Neural progenitor cell (in vitro differentiated cells): ENCODE measurements at regions not wholly inside any gene's neighbourhood (a gene's known extent, or its start where the extent isn't known, plus 50 kb on each side); places are given as distances from the start of the nearest gene placed in this dataset.

ENCODE experiments used
- DNase-seq: peaks from one replicate; pipeline ENCODE4 v3.0.0-alpha.2; 2016; ENCODE audit warnings: low spot score
- H2AFZ ChIP-seq: fragments of 200-600 bp; sonication (generic); replicated peaks from 2 replicates; pipeline ENCODE4 v1.6.1; 2016; ENCODE audit warnings: antibody characterized with exemption
- H3F3A ChIP-seq: fragments of 200-600 bp; sonication (generic); 2 replicates; pipeline ENCODE4 v1.6.1; 2016; ENCODE audit warnings: antibody characterized with exemption, low read depth
- H3K27ac ChIP-seq: fragments of 200-600 bp; sonication (generic); 2 replicates; pipeline ENCODE4 v1.5.1; 2016; ENCODE audit warnings: mild to moderate bottlenecking
- H3K27me3 ChIP-seq: fragments of 200-600 bp; sonication (generic); 2 replicates; pipeline ENCODE4 v1.6.1; 2016; ENCODE audit warnings: mild to moderate bottlenecking, moderate library complexity
- H3K36me3 ChIP-seq: fragments of 200-600 bp; sonication (generic); 2 replicates; pipeline ENCODE4 v1.5.1; 2016
- H3K4me1 ChIP-seq: fragments of 200-600 bp; sonication (generic); 2 replicates; pipeline ENCODE4 v1.6.1; 2016; ENCODE audit warnings: mixed run types
- H3K4me2 ChIP-seq: fragments of 200-600 bp; sonication (generic); 2 replicates; pipeline ENCODE4 v1.6.1; 2016
- H3K4me3 ChIP-seq: fragments of 200-600 bp; sonication (generic); 2 replicates; pipeline ENCODE4 v1.5.1; 2016
- H3K79me2 ChIP-seq: fragments of 200-600 bp; sonication (generic); 2 replicates; pipeline ENCODE4 v1.6.1; 2016; ENCODE audit warnings: low read depth
- H3K9ac ChIP-seq: fragments of 200-600 bp; sonication (generic); 2 replicates; pipeline ENCODE4 v1.6.1; 2016
- H3K9me3 ChIP-seq: fragments of 200-600 bp; sonication (generic); 2 replicates; pipeline ENCODE4 v1.5.1; 2016; ENCODE audit warnings: low read depth
- H4K20me1 ChIP-seq: fragments of 200-600 bp; sonication (generic); 2 replicates; pipeline ENCODE4 v1.6.1; 2016; ENCODE audit warnings: low read depth
- H3K27ac Mint-ChIP-seq: 3 replicates; pipeline ENCODE4 v1.8.0; 2021; ENCODE audit warnings: mixed read lengths
- H3K27me3 Mint-ChIP-seq: 2 replicates; pipeline ENCODE4 v1.8.0; 2022; ENCODE audit warnings: low read depth, mild to moderate bottlenecking, inconsistent platforms, moderate library complexity, mixed read lengths; ENCODE audit not compliant: insufficient read depth
- H3K36me3 Mint-ChIP-seq: 3 replicates; pipeline ENCODE4 v1.8.0; 2021; ENCODE audit warnings: mixed read lengths
- H3K4me1 Mint-ChIP-seq: 3 replicates; pipeline ENCODE4 v1.8.0; 2021; ENCODE audit warnings: mixed read lengths
- H3K4me3 Mint-ChIP-seq: 3 replicates; pipeline ENCODE4 v1.8.0; 2021; ENCODE audit warnings: mild to moderate bottlenecking, moderate library complexity, mixed read lengths
- H3K9me3 Mint-ChIP-seq: 3 replicates; pipeline ENCODE4 v1.8.0; 2020; ENCODE audit warnings: mixed read lengths
- EZH2 ChIP-seq: fragments of 200-600 bp; sonication (generic); IDR thresholded peaks from 2 replicates; pipeline ENCODE4 v1.6.1; 2017; ENCODE audit warnings: antibody characterized with exemption, mild to moderate bottlenecking, moderate library complexity
- EZH2phosphoT487 ChIP-seq: fragments of 200-600 bp; sonication (generic); IDR thresholded peaks from 2 replicates; pipeline ENCODE4 v1.6.1; 2017; ENCODE audit warnings: antibody characterized with exemption
- TF ChIP-seq, protein P1 (sequence below): fragments of 200-600 bp; sonication (generic); IDR thresholded peaks from 2 replicates; pipeline ENCODE4 v1.5.1; 2017; ENCODE audit warnings: antibody characterized with exemption, mild to moderate bottlenecking

DNA sequence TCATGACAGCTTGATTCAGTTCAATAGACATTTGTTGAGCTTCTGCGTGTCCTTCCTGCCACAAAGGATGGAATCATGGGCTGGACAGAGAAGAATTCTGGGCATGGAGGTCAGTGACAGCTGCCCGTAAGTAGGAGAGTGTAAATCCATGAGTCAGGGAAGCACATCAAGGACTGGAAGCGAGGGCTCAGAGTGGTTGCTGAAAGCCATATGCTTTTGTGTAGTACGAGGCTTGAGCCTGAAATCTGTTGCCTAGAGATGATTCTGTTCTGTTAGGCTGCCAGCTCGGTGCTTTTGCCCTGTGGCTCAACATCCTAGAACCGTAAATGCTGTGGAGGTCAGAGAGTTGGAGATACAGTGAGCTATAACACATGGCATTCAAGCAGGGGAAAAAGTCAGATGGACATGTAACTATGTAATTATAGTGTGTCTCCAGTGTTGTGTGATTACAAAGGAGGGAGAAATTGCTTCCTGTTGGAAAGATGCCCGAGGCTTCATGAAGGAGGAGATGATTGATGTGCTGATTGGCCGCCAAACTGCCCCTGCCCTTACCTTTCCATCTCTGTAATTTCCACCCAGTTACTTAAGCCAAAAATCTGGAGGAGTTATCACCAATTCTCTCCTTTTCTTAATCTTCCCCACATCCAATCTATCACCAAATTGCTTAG is 92.8 kb upstream of the CACNA1E start:
- Histone ChIP-seq H3K27me3 (no peaks in the 10 kb centered on the region), H4K20me1 (no peaks in the 10 kb centered on the region), H3K9ac (no peak overlapping the region), H3K4me3 (no peak overlapping the region), H3K4me2 (no peak overlapping the region), H3K9me3 (no peaks in the 10 kb centered on the region), H3K27ac (no peak overlapping the region), H3K4me1 (no peaks in the 10 kb centered on the region), H3K79me2 (no peaks in the 10 kb centered on the region), H2AFZ (no peak overlapping the region), H3K36me3 (no peaks in the 10 kb centered on the region), H3F3A (no peaks in the 10 kb centered on the region)
- Mint-ChIP-seq H3K9me3 (no peaks in the 10 kb centered on the region), H3K36me3 (no peaks in the 10 kb centered on the region), H3K4me3 (no peak overlapping the region), H3K27me3 (no peaks in the 10 kb centered on the region), H3K4me1 (peaks cover 10% of the 10 kb centered on the region), H3K27ac (no peak overlapping the region)
- no peak for DNase-seq
- no peak for TF ChIP-seq EZH2phosphoT487
- TF ChIP-seq, protein P1, sequence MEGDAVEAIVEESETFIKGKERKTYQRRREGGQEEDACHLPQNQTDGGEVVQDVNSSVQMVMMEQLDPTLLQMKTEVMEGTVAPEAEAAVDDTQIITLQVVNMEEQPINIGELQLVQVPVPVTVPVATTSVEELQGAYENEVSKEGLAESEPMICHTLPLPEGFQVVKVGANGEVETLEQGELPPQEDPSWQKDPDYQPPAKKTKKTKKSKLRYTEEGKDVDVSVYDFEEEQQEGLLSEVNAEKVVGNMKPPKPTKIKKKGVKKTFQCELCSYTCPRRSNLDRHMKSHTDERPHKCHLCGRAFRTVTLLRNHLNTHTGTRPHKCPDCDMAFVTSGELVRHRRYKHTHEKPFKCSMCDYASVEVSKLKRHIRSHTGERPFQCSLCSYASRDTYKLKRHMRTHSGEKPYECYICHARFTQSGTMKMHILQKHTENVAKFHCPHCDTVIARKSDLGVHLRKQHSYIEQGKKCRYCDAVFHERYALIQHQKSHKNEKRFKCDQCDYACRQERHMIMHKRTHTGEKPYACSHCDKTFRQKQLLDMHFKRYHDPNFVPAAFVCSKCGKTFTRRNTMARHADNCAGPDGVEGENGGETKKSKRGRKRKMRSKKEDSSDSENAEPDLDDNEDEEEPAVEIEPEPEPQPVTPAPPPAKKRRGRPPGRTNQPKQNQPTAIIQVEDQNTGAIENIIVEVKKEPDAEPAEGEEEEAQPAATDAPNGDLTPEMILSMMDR: no peak
- no peak for TF ChIP-seq EZH2

DNA sequence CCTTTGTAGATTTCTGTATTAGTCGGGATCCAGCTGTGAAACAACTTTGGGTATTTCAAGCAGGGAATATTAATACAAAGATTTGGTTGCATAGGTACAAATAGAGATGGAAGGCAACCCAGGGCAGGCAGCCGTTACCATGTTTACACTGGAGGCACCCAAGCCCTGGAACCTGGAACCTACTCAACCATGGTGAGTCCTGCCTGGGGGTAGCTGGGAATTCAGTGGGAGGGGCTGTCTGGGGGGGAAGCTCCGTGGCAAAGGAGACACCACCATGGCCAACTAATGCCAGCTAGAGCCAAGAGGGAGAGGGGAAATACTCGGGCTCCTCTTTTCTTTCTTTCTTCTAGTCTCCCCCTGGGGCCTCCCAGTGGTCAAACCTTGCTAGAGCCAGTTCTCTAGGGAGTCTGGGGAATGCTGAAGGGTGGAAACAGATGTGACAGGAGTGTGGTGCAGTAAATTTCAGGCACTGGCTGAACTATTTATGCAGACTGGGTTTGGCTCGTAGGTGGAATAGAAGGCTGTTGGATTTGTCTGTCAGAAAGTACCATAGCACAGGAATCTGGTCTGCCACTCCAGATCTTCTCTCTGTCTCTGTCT is 91.9 kb upstream of the CACNA1E start:
- peak overlapping the region; percentile 37 for H2AFZ ChIP-seq
- Mint-ChIP-seq H3K4me1 (peaks cover 10% of the 10 kb centered on the region), H3K4me3 (no peak overlapping the region), H3K27ac (no peak overlapping the region), H3K27me3 (no peaks in the 10 kb centered on the region), H3K36me3 (no peaks in the 10 kb centered on the region), H3K9me3 (no peaks in the 10 kb centered on the region)
- H3K9ac ChIP-seq: no peak overlapping the region
- H3K36me3 ChIP-seq: no peaks in the 10 kb centered on the region
- no peaks in the 10 kb centered on the region for H4K20me1 ChIP-seq
- H3K9me3 ChIP-seq: no peaks in the 10 kb centered on the region
- no peaks in the 10 kb centered on the region for H3K27me3 ChIP-seq
- H3K27ac ChIP-seq: no peak overlapping the region
- no peak overlapping the region for H3K4me2 ChIP-seq
- peak; percentile 29 for DNase-seq
- H3K79me2 ChIP-seq: no peaks in the 10 kb centered on the region
- no peaks in the 10 kb centered on the region for H3F3A ChIP-seq
- no peaks in the 10 kb centered on the region for H3K4me1 ChIP-seq
- no peak for TF ChIP-seq EZH2
- TF ChIP-seq, protein P1: peak; percentile 35
- no peak for TF ChIP-seq EZH2phosphoT487
- no peak overlapping the region for H3K4me3 ChIP-seq

DNA sequence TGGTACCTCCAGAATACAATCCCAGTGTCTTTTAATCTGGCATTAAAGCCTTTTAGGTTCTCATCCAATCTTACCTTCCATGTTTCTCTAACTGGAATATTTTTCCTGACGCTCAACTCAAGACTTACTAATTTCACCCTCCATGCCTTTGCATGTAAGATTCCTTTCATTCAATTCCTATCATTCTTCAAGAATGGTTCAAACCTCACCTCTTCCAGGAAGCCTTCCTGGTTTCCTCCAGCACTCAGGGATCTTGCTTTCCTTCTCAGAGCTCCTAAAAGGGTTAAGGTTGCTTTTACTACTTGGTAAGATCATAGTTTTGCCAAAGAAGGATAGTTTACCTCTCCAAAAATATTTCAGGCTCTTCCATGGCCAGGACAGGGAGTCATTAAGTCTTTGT is 91.2 kb upstream of the CACNA1E start:
- no peaks in the 10 kb centered on the region for H3K9me3 ChIP-seq
- no peaks in the 10 kb centered on the region for H3K4me1 ChIP-seq
- H3K4me2 ChIP-seq: no peak overlapping the region
- Mint-ChIP-seq H3K36me3 (no peaks in the 10 kb centered on the region), H3K4me1 (peaks cover 10% of the 10 kb centered on the region), H3K4me3 (no peak overlapping the region), H3K27me3 (no peaks in the 10 kb centered on the region), H3K27ac (no peak overlapping the region), H3K9me3 (no peaks in the 10 kb centered on the region)
- H3K79me2 ChIP-seq: no peaks in the 10 kb centered on the region
- no peaks in the 10 kb centered on the region for H3F3A ChIP-seq
- no peaks in the 10 kb centered on the region for H3K36me3 ChIP-seq
- no peaks in the 10 kb centered on the region for H4K20me1 ChIP-seq
- no peak for DNase-seq
- H3K27me3 ChIP-seq: no peaks in the 10 kb centered on the region
- no peak overlapping the region for H2AFZ ChIP-seq
- no peak overlapping the region for H3K9ac ChIP-seq
- no peak overlapping the region for H3K27ac ChIP-seq
- TF ChIP-seq EZH2phosphoT487 (no peak), EZH2 (no peak)
- TF ChIP-seq, protein P1: no peak
- no peak overlapping the region for H3K4me3 ChIP-seq
